GM12878 (cell line): ENCODE measurements at regions not wholly inside any gene's neighbourhood (a gene's known extent, or its start where the extent isn't known, plus 50 kb on each side); places are given as distances from the start of the nearest gene placed in this dataset.

Experiments
- ATAC-seq: fragments of 200-7000 bp; cut with Tn5 transposase; 3 replicates; pipeline ENCODE4 v1.9.1; 2020; ENCODE audit warnings: mild to moderate bottlenecking, moderate library complexity
- BruUV-seq: library from RNA; stranded (reverse); fragments of 400-500 nt; replicated peaks from 2 replicates; lab custom pipeline; 2021; lab: Mats Ljungman, UMichigan
- CTCF ChIA-PET: fragments of 300-600 bp; sonication (Branson Sonifier 250); formaldehyde crosslinking; extraction: SDS; loops from one replicate; lab custom pipeline; 2021; ENCODE audit warnings: inconsistent platforms; lab: Yijun Ruan, JAX
- POLR2A ChIA-PET: fragments of 350-600 bp; formaldehyde crosslinking; extraction: SDS; loops from one replicate; lab custom pipeline; 2021; ENCODE audit warnings: inconsistent platforms; lab: Charles Lee
- RAD21 ChIA-PET: fragments of 300-600 bp; sonication (Branson Sonifier 250); formaldehyde crosslinking; loops from one replicate; lab custom pipeline; 2023; ENCODE audit warnings: antibody characterized with exemption; ENCODE audit not compliant: unreplicated experiment; lab: Charles Lee
- SMC1A ChIA-PET: fragments of 300-600 bp; sonication (Branson Sonifier 250); formaldehyde crosslinking; loops from one replicate; lab custom pipeline; 2023; ENCODE audit not compliant: unreplicated experiment, uncharacterized antibody; lab: Charles Lee
- DNase-seq: peaks from one replicate; pipeline ENCODE4 v3.0.0-alpha.2; 2011; ENCODE audit warnings: low read depth, low spot score
- FAIRE-seq: peaks from 3 replicates; lab custom pipeline; 2011; peaks lifted over from hg19 to GRCh38; lab: Jason Lieb, UNC
- H2AFZ ChIP-seq: 2 replicates; pipeline ENCODE4 v1.6.0; 2011; ENCODE audit warnings: low read depth, low read length, control low read depth; ENCODE audit not compliant: control insufficient read depth
- H3K27ac ChIP-seq: 2 replicates; pipeline ENCODE4 v1.5.1; 2011; ENCODE audit warnings: control low read depth; ENCODE audit not compliant: control insufficient read depth, insufficient read depth
- H3K27me3 ChIP-seq, 2 experiments: replicated peaks in 1 of 2; 2 replicates each; pipeline versions ENCODE4 v1.6.0 to v1.6.1; 2011; ENCODE audit warnings: low read length in 1 of 2; ENCODE audit not compliant: control insufficient read depth in 2 of 2, insufficient read depth in 2 of 2
- H3K36me3 ChIP-seq, 2 experiments: 2 replicates each; pipeline ENCODE4 v1.5.1; 2011; ENCODE audit warnings: low read length in 1 of 2; ENCODE audit not compliant: control insufficient read depth in 2 of 2, insufficient read depth in 2 of 2
- H3K4me1 ChIP-seq: 2 replicates; pipeline ENCODE4 v1.6.1; 2011; ENCODE audit warnings: mild to moderate bottlenecking, low read length, moderate library complexity, mixed read lengths; ENCODE audit not compliant: control insufficient read depth, insufficient read depth
- H3K4me2 ChIP-seq: 2 replicates; pipeline ENCODE4 v1.6.0; 2011; ENCODE audit warnings: control low read depth; ENCODE audit not compliant: control insufficient read depth, insufficient read depth
- H3K4me3 ChIP-seq: fragments of 200-600 bp; sonication (generic); 2 replicates; pipeline ENCODE4 v1.5.1; 2016
- H3K79me2 ChIP-seq: 2 replicates; pipeline ENCODE4 v1.6.0; 2011; ENCODE audit warnings: low read length; ENCODE audit not compliant: control insufficient read depth, insufficient read depth
- H3K9ac ChIP-seq: 2 replicates; pipeline ENCODE4 v1.8.0; 2011; ENCODE audit warnings: low read length, control low read depth, mixed read lengths; ENCODE audit not compliant: control insufficient read depth, insufficient read depth
- H3K9me3 ChIP-seq: replicated peaks from 3 replicates; pipeline ENCODE4 v1.5.1; 2011; ENCODE audit warnings: mild to moderate bottlenecking, low read length; ENCODE audit not compliant: control insufficient read depth, insufficient read depth
- H4K20me1 ChIP-seq: 2 replicates; pipeline ENCODE4 v1.6.0; 2011; ENCODE audit not compliant: control insufficient read depth, insufficient read depth
- BHLHE40 ChIP-seq, 2 experiments: fragments of 450-650 bp in 1 of 2; IDR thresholded peaks; 2 replicates each; pipeline ENCODE4 v1.6.1; 2011 to 2017; ENCODE audit warnings: low read depth in 2 of 2, borderline replicate concordance in 1 of 2, improper control_type of control experiment in 1 of 2, low read length in 1 of 2, mild to moderate bottlenecking in 1 of 2
- IRF3 ChIP-seq: fragments of 450-650 bp; IDR thresholded peaks from 2 replicates; pipeline ENCODE4 v1.6.1; 2014; ENCODE audit warnings: mild to moderate bottlenecking
- MAX ChIP-seq: IDR thresholded peaks from 2 replicates; pipeline ENCODE4 v1.6.1; 2012; ENCODE audit warnings: low read depth, low read length, improper control_type of control experiment
- RFX5 ChIP-seq: IDR thresholded peaks from 2 replicates; pipeline ENCODE4 v1.6.1; 2011; ENCODE audit warnings: low read depth, low read length, improper control_type of control experiment
- SMAD1 ChIP-seq: fragments of 450-650 bp; IDR thresholded peaks from 2 replicates; pipeline ENCODE4 v1.6.1; 2018; ENCODE audit warnings: mild to moderate bottlenecking, low read depth; ENCODE audit not compliant: partially characterized antibody
- YBX1 ChIP-seq: fragments of 450-650 bp; IDR thresholded peaks from 2 replicates; pipeline ENCODE4 v1.6.1; 2016; ENCODE audit warnings: antibody characterized with exemption
- ZNF592 ChIP-seq: fragments of 450-650 bp; IDR thresholded peaks from 2 replicates; pipeline ENCODE4 v1.6.1; 2017; ENCODE audit warnings: mild to moderate bottlenecking, moderate library complexity
- WGBS: methylation state at CpG from one replicate; pipeline ENCODE4 v1.1.6; 2016; ENCODE audit warnings: low lambda C conversion rate; ENCODE audit not compliant: insufficient replicate concordance, insufficient coverage; ENCODE audit errors: missing lambda C conversion rate; 5-methylcytosine and 5-hydroxymethylcytosine counted together
- in situ Hi-C: fragments of 300-500 bp; cut with MboI; formaldehyde crosslinking; loops from 9 replicates; pipeline ENCODE4 v1.14.3; 2018; ENCODE audit warnings: mixed read lengths
- intact Hi-C: fragments of 100-400 bp; cut with micrococcal nuclease; formaldehyde crosslinking; loops from one replicate; pipeline ENCODE4 v1.14.2; 2022; ENCODE audit not compliant: unreplicated experiment
- TF ChIP-seq, protein P1 (sequence below), 3 experiments: IDR thresholded peaks in 2 of 3; conservative IDR thresholded peaks in 1 of 3; 2 replicates each; pipeline ENCODE4 v1.5.1; 2011; ENCODE audit warnings: low read depth in 3 of 3, low read length in 3 of 3, mild to moderate bottlenecking in 3 of 3, control low read depth in 2 of 3, moderate library complexity in 2 of 3, inconsistent platforms in 1 of 3, mixed read lengths in 1 of 3; ENCODE audit not compliant: control insufficient read depth in 2 of 3, insufficient read depth in 1 of 3; ENCODE audit errors: extremely low read depth in 1 of 3

DNA sequence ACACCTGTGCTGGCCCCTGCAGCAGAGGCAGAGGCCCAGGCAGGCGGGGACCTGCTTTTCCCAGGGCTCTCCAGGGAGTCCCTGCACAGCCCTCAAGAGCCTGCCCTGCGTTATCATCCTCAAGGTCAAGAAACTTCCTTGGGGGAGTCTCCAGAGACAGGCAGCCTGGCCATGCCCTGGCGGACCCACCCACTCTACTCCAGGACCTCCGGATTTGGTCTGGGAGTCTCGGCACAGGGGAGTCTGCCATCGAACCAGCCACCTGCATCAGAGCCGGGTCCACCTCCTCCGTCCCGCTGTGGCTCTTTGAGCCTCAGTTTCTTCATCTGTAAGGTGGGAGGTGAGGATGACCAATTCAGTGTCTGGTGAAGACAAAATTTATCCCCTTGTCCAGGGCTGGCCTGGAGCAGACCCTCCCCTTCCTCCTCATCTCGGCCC is 75.3 kb upstream of the TNRC6C start (continued):
- TF ChIP-seq MAX, result no peak

DNA sequence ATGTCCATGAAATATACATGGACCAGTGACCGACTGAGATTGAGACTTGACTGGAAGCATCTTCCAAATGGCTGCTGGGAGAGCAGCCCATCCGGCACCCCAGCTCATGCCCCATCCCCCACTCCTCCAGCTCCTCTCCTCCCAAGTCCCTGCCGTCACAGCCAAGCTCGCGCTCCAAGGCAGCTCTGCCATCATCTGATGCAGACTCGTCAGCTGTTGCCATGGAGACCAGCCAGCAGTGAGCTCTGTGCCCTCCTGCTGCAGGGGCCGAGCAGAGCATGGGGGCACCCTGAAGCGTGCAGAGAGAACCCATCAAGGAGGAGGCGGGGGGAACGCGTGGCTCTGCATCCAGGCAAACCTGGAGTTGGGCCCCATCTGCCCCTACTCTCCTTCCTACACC is 74.5 kb upstream of the TNRC6C start:
- peaks cover 21% of the 10 kb centered on the region for H3K4me1 ChIP-seq
- CTCF ChIA-PET, result interaction anchor here (1.0 kb wide), 1 partner anchor 9 kb away, joined by 3 read pairs; no protein-coding TSS in a partner anchor
- SMC1A ChIA-PET, result interaction anchor here (0.7 to 1.3 kb wide), 3 partner anchors 73 to 536 kb away, joined by 3 read pairs; no protein-coding TSS in a partner anchor

More for the DNA sequence above, 74.5 kb upstream of the TNRC6C start:
- ChIA-PET POLR2A (interaction anchor here (1.0 kb wide), 1 partner anchor 483 kb away, joined by 3 read pairs; no protein-coding TSS in a partner anchor), RAD21 (no interaction called here)
- intact Hi-C loops (loop anchor here (5.0 to 10.0 kb wide), 2 partner anchors 49 to 73 kb away; partner anchors contain the start of gene TNRC6C), in situ Hi-C loops (no loop called here)
- H3K4me2 ChIP-seq, result no peak overlapping the region
- no peak overlapping the region for H3K27ac ChIP-seq
- ATAC-seq (no peak), FAIRE-seq (no peak), DNase-seq (no peak)
- no peaks in the 10 kb centered on the region; the same call in 2 of the 3 replicates for H3K9me3 ChIP-seq
- no peak overlapping the region for H3K4me3 ChIP-seq
- no peaks in the 10 kb centered on the region for H3K36me3 ChIP-seq
- TF ChIP-seq ZNF592 (no peak), BHLHE40 (IDR thresholded peaks at IDR 0.05; ENCODE audit: borderline replicate concordance in 1 of 2, low read depth in 2 of 2, low read length in 1 of 2) (no peak), SMAD1 (no peak), RFX5 (peak; percentile 74), YBX1 (no peak), IRF3 (no peak)
- TF ChIP-seq, protein P1, sequence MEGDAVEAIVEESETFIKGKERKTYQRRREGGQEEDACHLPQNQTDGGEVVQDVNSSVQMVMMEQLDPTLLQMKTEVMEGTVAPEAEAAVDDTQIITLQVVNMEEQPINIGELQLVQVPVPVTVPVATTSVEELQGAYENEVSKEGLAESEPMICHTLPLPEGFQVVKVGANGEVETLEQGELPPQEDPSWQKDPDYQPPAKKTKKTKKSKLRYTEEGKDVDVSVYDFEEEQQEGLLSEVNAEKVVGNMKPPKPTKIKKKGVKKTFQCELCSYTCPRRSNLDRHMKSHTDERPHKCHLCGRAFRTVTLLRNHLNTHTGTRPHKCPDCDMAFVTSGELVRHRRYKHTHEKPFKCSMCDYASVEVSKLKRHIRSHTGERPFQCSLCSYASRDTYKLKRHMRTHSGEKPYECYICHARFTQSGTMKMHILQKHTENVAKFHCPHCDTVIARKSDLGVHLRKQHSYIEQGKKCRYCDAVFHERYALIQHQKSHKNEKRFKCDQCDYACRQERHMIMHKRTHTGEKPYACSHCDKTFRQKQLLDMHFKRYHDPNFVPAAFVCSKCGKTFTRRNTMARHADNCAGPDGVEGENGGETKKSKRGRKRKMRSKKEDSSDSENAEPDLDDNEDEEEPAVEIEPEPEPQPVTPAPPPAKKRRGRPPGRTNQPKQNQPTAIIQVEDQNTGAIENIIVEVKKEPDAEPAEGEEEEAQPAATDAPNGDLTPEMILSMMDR (IDR thresholded peaks at IDR 0.05 in 2 of 3, conservative IDR thresholded peaks at IDR 0.05 in 1 of 3; ENCODE audit: control insufficient read depth in 2 of 3, extremely low read depth in 1 of 3, insufficient read depth in 1 of 3, low read depth in 3 of 3, low read length in 3 of 3), result no peak
- 70% methylated on average over 11 of the region's 11 CpGs for WGBS
- no peak overlapping the region for H3K9ac ChIP-seq
- H3K79me2 ChIP-seq, result no peaks in the 10 kb centered on the region
- peaks cover 2 to 15% of the 10 kb centered on the region in 2 experiments for H3K27me3 ChIP-seq
- H2AFZ ChIP-seq, result no peak overlapping the region
- no TSS peak for BruUV-seq
- no peaks in the 10 kb centered on the region; the same call in none of the 2 replicates for H4K20me1 ChIP-seq
